ENCODE measurements at regions not wholly inside any gene's neighbourhood (a gene's known extent, or its start where the extent isn't known, plus 50 kb on each side); places are given as distances from the start of the nearest gene placed in this dataset.

DNA sequence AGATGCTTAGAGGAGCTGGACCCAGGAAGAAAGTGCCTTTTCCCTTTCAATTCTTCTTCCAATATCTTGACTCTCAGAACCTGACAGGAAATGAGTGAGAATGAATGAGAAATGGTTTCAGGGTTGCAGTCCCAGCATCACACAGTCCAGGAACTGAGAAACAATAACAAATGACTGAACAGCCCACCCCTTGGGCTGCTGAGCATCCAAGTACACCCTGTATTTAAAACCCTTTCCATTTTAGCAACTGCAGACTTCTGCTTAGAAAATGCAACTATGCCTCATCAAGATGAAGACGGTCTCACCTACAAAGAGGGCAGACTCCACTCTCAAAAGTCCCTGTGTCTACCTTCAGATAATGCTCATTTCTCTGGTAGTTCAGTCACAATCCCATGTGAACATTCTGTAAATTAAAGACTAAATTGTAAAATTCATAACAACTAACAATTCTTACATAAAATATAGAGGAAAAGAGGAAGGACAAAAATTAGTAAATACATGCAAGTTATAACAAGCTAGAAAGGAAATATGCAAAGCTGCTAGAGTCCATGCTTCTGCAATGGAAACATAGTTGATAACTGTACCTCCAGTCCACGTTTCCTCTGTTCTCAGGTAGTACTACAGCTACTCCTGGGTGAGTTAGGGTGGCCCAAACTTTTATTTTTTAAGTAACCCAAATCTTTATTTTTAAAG is 316.5 kb downstream of the ICE1 start:
- TF ChIP-seq, protein P1, sequence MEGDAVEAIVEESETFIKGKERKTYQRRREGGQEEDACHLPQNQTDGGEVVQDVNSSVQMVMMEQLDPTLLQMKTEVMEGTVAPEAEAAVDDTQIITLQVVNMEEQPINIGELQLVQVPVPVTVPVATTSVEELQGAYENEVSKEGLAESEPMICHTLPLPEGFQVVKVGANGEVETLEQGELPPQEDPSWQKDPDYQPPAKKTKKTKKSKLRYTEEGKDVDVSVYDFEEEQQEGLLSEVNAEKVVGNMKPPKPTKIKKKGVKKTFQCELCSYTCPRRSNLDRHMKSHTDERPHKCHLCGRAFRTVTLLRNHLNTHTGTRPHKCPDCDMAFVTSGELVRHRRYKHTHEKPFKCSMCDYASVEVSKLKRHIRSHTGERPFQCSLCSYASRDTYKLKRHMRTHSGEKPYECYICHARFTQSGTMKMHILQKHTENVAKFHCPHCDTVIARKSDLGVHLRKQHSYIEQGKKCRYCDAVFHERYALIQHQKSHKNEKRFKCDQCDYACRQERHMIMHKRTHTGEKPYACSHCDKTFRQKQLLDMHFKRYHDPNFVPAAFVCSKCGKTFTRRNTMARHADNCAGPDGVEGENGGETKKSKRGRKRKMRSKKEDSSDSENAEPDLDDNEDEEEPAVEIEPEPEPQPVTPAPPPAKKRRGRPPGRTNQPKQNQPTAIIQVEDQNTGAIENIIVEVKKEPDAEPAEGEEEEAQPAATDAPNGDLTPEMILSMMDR (IDR thresholded peaks at IDR 0.05): no peak
- TF ChIP-seq POLR2A (IDR thresholded peaks at IDR 0.05): no peak
